HG03565 (cell line): ENCODE measurements at regions not wholly inside any gene's neighbourhood (a gene's known extent, or its start where the extent isn't known, plus 50 kb on each side); places are given as distances from the start of the nearest gene placed in this dataset.

Experiments used
- ATAC-seq: cut with Tn5 transposase; IDR thresholded peaks from one replicate; pipeline ENCODE4 v1.9.1; 2021; ENCODE audit warnings: mild to moderate bottlenecking, moderate library complexity; ENCODE audit not compliant: unreplicated experiment

GRCh38 chr3:111470032-111470431, 72.0 kb upstream of the CD96 start:
- ATAC-seq, result no peak

- ATAC-seq, result no peak
Observed at GRCh38 chr3:111471831-111472230, 70.2 kb upstream of the CD96 start.

DNA sequence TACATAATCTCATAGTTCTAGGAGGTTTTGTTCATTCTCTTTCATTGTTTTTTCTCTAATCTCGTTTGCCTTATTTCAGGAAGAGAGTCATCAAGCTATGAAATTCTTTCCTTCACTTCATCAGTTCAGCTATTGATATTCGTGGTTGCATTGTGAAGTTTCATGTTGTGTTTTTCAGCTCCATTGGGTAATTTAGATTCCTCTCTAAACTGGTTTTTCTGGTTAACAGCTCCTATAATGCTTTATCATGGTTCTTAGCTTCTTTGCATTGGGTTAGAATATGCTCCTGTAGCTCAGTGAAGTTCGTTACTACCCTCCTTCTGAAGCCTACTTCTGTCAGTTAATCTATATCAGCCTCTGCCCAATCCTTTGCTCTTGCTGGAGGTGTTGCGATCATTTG, 69.4 kb upstream of the CD96 start:
- no peak for ATAC-seq

GRCh38 chr3:111473550-111473949, 68.4 kb upstream of the CD96 start:
- no peak for ATAC-seq

GRCh38 chr3:111476701-111477100, 65.3 kb upstream of the CD96 start:
- no peak for ATAC-seq

- no peak for ATAC-seq
Observed at GRCh38 chr3:111480091-111480490, 61.9 kb upstream of the CD96 start.

- ATAC-seq, result no peak
Observed at GRCh38 chr3:111481551-111481950, 60.4 kb upstream of the CD96 start.

DNA sequence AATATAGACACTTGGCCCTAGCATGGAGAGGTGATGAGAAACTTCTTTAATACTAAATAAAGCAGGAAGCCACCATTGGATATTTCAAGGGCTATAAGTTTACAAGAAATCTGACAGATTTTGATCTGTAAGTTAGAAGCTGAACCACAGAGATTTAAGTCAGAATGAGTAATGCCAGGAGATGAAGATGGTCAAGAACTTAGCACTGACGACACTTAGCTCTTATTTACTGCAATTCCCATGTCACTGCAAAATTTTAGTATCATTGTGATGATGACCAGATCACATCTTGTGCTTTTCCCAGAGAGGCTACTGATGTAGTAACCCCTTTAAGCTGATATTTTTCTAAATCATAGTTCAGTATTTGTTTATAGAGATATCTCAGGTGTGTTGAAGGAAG, 59.4 kb upstream of the CD96 start:
- ATAC-seq, result no peak

DNA sequence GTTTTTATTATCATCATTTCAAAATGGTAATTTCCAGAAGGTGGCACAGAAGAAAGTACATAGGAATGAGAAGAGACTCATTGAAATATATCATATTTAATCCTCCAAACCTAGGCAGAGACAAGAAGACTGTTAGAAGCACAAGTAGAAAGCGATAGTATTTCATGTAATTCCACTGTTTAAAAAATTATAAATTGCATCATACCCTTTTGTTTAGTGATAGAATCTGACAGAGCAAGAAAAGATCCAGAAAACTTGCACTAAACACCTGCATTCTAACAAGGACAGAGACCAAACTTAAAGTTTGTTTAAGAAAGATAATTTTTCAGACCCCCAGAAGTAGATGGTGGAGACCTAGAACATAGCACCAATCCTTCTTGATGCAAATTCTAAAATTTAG, 56.9 kb upstream of the CD96 start:
- no peak for ATAC-seq
